ENCODE measurements at regions not wholly inside any gene's neighbourhood (a gene's known extent, or its start where the extent isn't known, plus 50 kb on each side); places are given as distances from the start of the nearest gene placed in this dataset.
A peak's percentile ranks its signal among the peaks of the same experiment; 100 is the strongest.
"Not testable (repeated sequence)": the region's sequence is repeated elsewhere in the genome, so short reads cannot be mapped to it uniquely, and the experiment has no call there.

GRCh38 chr16:17930280-17930679 lies 406.3 kb downstream of the NPIPA8 start:
- DNase-seq, result no peak

DNA sequence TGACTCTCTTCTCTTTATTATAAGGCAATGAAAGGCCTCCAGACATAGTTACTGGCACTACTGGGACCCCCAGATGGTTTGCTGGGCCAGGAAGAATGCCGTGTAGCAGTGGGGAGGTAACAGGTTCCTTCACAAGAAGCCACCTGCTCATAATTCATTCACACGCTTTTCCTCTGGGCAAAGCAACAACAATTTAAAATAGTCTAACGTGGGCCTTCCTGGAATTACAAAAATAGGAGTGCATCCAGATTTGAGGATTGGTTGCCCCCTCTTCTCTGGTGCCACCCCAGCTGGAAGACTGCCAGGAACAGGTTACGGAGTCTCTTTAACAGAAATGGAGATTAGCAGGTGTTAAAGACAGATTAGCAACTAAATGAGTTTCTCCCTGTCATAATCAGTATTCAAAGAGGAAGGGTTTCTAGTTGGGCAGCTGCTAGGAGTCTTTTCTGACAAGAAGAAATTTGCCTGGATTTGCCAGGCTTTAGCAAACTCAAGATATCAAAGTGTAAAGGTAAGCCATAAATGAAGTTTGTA lies 409.6 kb downstream of the NPIPA8 start:
- no peak for DNase-seq

- no peak for DNase-seq
Measured at GRCh38 chr16:17926461-17926860, 410.1 kb downstream of the NPIPA8 start.

DNA sequence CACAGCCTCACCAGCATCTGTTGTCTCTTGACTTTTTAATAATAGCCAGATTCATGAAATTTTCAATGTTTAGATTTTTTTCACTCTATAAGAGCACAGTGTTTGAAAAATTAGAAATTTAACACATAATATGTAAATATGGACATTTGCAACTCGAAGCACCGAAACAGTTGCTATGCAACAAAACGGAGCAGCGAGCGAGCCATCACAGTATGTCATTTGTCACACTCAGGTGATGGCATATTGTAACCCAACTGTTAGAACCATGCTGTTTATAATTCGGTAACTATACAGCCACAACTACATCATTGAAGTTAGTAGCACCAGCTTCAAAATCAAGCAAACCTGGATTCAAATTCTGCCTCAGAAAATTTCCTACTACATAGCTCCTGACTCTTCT lies 410.8 kb downstream of the NPIPA8 start:
- no peak for DNase-seq

DNA sequence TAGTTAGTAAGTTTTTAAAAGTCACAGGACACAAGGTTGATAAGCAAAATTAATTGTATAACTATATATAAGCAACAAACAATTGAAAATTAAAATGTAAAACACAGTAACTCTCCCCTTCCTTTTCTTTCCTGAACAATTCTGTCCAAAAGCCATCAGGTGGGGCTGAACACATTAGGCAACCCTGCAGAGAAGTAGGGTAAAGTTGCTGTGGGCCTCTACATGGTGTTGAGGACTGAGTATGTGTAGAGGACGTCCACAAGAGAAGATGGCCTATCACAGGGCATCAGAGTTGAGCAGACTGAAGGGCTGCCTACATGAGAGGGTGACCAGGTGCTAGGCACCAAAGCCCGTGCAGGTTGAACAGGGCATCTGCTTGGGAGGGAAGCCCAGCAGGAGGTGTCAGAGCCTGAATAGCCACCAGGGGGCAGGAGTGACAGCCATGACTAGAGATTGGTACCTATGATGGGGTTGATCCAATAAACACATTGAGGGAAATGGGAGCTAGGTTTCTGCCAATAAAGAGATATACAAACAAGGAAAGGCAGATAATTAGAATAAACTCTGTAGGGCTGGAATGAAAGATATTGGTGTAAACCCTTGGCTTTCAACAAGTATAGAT lies 415.1 kb downstream of the NPIPA8 start:
- DNase-seq, result peak; percentile 57

- no peak for DNase-seq
Measured at GRCh38 chr16:17917316-17918019, 419.1 kb downstream of the NPIPA8 start.

GRCh38 chr16:17915791-17916190 lies 420.7 kb downstream of the NPIPA8 start:
- no peak for DNase-seq

DNA sequence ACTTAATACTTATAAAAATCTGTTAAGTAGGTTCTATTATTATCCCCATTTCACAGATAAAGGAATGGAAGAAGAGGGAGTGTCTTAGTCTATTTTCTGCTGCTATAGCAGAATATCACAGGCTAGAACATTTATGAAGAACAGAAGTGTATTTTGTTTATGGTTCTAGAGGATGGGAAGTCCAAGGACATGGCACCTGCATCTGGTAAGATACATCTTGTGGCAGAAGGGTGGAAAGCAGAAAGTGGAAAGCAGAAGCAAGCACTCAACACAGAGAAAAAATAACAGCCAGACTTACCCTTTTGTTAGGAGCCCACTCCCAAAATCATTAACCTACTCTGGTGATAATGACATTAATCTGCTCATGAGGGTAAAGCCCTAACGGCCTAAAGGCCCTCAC lies 422.4 kb downstream of the NPIPA8 start:
- DNase-seq, result no peak

GRCh38 chr16:17911578-17911977 lies 425.0 kb downstream of the NPIPA8 start:
- not testable (repeated sequence) for DNase-seq

GRCh38 chr16:17906626-17907025 lies 429.9 kb downstream of the NPIPA8 start:
- not testable (repeated sequence) for DNase-seq

DNA sequence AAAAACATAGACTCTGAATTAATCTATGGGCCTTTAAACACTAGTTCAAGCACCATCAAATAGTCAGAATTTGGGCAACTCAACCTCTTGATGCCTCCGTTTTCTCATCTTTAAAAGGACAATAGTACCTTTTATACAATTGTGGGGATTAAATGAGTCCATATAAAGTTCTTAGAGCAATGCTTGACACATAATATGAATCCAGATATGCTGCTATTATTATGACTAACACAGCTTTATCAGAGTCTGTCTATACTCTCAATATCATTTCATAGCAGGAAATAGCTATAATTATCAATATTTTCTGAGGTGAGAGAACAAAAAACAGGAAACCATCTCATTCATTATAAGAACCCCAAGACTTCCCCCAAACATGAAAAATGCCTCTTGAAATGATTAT lies 430.5 kb upstream of the XYLT1 start:
- DNase-seq, result no peak

GRCh38 chr16:17899141-17899540 lies 428.4 kb upstream of the XYLT1 start:
- DNase-seq, result no peak

DNA sequence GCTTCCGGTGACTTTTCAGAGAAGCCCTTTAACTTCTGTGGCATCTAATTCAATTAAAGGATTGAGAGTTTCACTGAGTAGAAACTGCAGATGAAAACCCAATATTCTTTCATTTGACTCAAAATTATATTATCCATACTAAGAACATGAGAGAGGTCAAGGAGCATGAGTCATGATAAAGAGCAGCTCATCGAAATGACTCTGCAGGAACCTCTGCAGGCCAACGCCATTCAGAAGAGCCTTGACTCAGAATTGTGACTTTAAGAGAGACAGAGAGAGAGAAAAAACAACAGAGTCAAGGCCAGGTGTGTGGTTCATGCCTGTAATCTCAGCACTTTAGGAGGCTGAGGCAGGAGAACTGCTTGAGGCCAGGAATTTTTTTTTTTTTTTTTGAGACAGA lies 417.2 kb upstream of the XYLT1 start:
- DNase-seq, result no peak

DNA sequence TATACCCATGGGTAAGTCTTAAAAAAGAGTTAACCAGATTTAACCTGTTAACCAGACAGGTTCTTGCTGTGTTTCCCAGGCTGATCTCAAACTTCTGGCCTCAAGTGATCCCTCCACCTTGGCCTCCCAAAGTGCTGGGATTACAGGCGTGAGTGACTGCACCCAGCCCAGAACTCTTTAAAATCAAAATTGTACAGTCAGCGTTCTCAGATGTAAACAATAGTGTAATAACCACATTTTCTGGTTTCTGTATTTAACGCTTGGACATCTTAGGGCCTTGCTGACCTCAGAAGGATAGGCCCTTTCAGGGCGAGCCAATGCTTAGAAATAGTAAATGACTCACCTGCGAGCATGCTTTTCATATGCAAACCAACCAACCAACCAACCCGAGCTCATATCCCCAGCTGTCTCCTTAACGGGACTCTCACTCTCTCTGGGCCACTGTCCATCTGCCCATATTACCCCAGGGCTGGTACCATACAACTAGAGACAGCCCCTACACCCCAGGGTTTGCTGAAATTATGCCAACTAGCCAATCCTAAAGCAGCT lies 415.0 kb upstream of the XYLT1 start:
- DNase-seq, result no peak

DNA sequence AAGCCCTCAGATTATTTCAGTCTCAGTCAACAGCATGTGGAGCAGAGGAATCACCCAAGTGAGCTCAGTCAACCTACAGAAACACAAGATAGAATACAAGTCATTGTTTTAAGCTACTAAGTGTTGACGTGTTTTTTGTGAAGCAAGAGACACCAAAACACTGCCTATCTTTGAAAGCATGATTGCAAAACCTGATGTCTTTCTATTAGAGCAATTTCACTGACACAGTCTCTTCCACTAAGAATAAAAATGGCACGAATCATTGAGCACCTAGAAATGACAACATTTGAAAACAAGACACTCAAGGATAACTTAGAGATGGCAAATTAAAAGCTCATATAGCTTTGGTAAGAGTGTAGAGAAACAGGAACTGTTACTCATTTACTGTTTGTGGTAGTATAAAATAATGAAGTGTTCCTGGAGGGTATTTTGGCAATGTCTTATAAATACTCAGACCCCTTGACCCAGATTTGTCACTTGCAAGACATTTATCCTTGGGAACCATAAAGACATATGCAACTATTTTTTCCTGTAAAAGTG lies 407.1 kb upstream of the XYLT1 start:
- DNase-seq, result no peak

DNA sequence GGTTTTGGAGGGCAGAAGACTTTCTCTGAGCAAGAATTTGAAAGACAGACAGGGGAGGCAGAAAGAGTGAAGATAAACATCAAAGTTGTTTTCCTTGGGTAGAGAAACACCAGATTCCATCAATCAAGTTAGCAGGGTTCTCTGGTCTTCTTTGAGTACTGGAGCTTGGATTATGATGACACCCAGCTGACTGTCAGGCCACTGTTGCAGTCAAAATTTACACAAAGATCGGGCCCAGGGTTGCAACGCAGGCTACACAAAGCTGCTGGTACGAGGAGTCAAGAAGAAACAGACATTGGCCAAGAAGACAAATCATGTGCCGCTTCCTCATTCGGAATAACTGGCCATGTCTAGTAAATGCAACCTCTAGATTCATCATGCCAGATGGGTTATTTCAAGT lies 396.2 kb upstream of the XYLT1 start:
- DNase-seq, result no peak

GRCh38 chr16:17861981-17862479 lies 391.3 kb upstream of the XYLT1 start:
- DNase-seq, result no peak

GRCh38 chr16:17858061-17858460 lies 387.3 kb upstream of the XYLT1 start:
- DNase-seq, result no peak

DNA sequence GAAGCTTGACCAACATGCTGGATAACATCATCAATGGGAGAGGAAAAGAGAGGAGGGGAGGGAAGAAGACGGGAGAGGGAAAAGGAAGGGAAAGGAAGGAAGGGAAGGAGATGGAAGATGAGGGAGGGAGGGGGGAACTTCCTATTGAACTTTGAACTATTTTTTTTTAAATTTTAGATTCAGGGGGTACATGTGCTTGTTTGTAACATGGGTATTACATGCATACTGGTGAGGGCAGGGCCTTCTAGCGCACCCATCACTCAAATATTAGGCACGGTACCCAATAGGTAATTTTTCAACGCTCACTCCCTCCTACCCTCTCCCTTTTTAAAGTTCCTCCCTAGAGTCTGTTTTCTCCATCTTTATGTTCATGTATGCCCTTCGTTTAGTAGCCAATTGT lies 383.2 kb upstream of the XYLT1 start:
- DNase-seq, result no peak

- DNase-seq, result no peak
Measured at GRCh38 chr16:17852977-17853702, 382.4 kb upstream of the XYLT1 start.

DNA sequence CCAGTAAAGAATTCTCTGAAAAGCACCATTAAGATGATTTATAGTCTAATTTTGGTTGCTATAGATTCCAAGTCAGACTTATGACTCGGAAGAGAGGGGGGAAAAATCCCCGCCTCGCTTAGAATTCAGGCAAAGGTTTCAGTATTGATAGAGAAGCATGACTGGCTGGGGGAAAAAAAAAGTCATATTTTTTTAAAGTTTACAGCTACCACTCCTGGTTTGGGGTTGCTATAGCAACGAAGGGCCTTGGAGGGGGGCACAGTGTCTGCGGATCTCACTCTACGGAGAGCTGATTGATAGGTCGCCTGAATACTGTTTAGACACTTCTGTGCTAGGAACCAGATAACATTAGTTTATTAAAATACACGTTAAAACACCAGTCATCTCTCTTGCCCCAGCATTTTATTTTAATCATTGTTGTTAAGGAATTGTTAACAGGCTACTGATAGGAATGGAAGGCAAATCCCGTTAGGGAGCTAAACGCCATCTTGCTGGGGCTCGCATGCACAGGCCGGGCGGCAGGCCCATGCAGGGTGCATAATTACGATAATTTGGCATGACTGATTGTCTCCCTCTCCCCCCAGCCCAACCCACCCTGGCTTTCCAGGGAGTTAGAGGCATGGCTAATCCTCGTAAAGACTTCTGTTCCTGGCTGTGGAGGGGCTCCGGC lies 380.0 kb upstream of the XYLT1 start:
- DNase-seq, result no peak

DNA sequence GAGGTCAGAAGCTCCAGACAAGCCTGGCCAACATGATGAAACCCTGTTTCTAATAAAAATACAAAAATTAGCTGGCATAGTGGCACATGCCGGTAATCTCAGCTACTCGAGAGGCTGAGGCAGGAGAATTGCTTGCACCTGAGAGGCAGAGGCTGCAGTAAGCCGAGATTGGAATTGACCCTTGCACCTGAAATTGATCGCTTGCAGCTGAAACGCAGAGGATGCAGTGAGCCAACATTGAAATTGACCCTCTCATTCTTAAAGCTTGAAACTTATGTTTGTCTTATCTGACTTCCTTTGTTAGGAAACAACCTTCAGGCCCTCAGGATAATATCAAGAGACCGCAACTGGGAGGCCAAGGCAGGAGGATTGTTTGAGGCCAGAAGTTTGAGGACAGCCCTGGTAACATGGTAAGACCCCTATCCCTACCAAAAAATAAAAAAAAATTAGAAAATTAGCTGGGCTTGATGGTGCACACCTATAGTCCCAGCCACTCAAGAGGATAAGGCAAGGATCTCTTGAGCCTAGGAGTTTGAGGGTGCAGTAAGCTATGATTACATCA lies 376.6 kb upstream of the XYLT1 start:
- DNase-seq, result no peak

Data from stimulated activated CD4-positive, alpha-beta T cell treated with anti-CD3 and anti-CD28 coated beads, Interleukin-1b, Interleukin-23, amount 100 ng/mL, for 48 hours (primary cell).